HG02943 (cell line): ENCODE measurements at regions not wholly inside any gene's neighbourhood (a gene's known extent, or its start where the extent isn't known, plus 50 kb on each side); places are given as distances from the start of the nearest gene placed in this dataset.

Experiments used
- ATAC-seq: cut with Tn5 transposase; IDR thresholded peaks from one replicate; pipeline ENCODE4 v1.9.1; 2021; ENCODE audit warnings: mild to moderate bottlenecking, low read depth, moderate library complexity; ENCODE audit not compliant: unreplicated experiment

GRCh38 chr5:18023986-18024385 is 389.7 kb downstream of the TAF11L14 start:
- ATAC-seq: no peak

- no peak for ATAC-seq
Measured at GRCh38 chr5:18024542-18024941, 390.3 kb downstream of the TAF11L14 start.

DNA sequence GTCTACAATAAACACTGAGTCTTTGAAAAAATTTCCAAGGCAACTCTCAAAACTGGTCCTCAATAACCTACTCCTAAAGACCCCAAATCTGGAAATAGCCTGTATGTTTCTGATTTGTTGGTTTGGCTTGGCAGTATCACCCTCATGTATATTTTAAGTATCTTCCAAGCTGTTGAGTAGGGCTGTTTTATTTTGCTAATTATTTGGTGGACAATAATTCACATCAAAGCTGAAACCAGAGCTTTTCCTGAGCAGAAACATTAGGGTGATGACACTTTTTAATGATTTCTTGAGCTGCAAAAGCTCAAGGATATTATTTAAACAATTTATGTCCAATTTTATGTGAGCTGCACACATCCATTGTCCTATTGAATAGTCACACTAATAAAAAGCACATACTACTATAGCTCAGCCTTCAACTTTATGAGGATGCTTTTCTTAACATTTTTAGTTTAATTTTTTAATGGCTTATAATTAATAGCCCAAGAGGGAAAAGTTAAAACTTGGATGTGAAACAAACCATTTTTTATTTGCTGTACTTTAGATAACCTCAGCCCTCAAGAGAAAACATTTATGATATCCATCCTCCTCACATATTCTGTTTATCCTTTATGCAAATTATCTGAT is 393.1 kb downstream of the TAF11L14 start:
- no peak for ATAC-seq

- no peak for ATAC-seq
Measured at GRCh38 chr5:18028036-18028435, 393.8 kb downstream of the TAF11L14 start.

DNA sequence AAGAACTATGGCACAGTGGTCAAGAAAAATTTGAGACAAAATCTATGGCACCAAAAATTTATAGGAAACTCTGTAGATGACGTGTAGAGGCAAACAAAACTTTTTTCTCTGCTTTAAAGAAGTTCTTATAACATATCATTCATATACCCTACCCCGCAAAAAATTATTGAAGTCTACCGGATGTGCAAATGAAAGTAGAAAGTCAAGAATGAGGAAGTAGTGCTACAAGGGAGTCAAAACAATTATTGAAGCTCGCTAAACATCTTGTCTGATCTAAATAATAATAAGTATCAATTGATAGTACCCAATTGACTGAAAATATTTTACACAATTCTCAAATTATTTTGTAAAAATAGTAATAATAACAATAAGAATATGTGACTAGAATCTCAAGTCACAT is 398.5 kb downstream of the TAF11L14 start:
- ATAC-seq: no peak

DNA sequence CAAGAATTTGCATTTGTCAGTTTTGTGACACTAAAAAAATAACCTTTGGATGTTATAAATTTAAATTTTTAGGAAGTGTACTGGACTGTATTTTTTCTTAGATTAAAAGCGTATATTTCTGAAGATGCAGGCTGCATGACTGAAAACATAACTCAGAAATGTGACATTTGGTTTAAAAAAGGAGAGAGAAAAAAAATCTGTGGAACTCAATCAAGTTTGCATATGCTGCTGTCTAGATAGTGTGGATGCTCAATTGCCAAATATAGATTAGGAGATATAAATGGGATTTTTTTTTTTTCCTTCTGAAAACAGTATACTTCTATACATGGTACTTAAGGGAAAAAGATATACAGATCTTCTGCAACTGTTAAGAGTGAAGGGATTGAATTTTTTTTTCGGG is 402.3 kb downstream of the TAF11L14 start:
- ATAC-seq: no peak

GRCh38 chr5:18037718-18038117 is 403.5 kb downstream of the TAF11L14 start:
- no peak for ATAC-seq

DNA sequence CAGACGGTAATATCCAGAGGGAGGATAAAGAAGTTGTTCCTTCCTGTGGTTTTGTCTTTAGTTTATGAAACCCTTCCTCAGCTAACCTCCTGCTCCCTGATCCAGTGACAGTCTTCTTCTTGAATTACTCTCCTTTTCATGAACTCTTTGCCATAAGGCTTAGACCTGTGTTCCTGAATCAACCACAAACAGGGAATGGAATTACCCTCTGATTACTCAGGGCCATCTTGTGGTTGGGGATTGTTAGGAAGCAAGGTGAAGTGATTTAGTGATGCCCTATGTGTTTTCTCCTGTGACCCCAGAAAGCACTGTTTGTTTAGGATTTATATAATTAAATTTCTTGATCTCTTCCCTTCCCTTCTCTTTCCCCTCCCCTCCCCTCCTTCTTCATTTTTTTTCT is 409.1 kb downstream of the TAF11L14 start:
- no peak for ATAC-seq

DNA sequence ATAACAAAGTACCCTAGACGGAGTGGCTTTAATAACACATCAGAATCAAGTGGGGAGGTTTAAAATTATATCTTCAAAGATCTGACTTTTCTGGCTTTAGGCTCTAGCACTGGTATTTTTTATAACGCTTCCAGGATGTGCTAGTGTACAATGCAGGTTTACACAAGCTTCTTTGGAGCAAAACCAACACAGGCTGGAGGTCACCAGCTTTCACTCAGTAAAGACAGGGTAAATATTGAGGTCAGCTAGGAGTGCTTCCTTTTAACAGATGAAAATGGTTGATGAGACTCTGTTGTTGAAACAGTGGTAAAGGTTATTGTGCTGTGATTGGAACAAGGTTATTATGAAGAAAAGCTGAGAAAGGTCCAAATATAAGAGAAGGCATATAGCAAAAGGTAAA is 414.2 kb downstream of the TAF11L14 start:
- ATAC-seq: no peak

- no peak for ATAC-seq
Measured at GRCh38 chr5:18050345-18050744, 416.1 kb downstream of the TAF11L14 start.

GRCh38 chr5:18050776-18051175 is 416.5 kb downstream of the TAF11L14 start:
- ATAC-seq: no peak

- ATAC-seq: no peak
Measured at GRCh38 chr5:18051953-18052352, 417.7 kb downstream of the TAF11L14 start.

- no peak for ATAC-seq
Measured at GRCh38 chr5:18052569-18052968, 418.3 kb downstream of the TAF11L14 start.

DNA sequence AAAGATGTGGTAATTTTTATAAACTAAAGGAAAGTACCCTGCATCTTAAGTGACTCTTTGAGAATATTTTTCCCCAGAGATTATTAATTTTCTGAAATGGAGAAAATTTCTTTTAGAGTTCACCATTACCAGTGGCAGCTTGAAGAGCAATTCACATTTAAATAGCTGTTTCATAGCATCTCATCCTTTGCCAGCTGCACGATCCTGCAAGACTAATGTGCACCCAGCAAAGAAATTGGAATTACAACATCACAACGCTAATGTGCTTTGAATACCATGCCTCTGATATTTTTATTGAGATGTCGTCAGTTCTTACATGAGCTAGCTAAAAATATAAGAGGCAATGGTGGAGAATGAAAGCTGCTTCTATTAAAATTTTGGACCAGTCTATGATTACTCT is 423.5 kb downstream of the TAF11L14 start:
- ATAC-seq: no peak

DNA sequence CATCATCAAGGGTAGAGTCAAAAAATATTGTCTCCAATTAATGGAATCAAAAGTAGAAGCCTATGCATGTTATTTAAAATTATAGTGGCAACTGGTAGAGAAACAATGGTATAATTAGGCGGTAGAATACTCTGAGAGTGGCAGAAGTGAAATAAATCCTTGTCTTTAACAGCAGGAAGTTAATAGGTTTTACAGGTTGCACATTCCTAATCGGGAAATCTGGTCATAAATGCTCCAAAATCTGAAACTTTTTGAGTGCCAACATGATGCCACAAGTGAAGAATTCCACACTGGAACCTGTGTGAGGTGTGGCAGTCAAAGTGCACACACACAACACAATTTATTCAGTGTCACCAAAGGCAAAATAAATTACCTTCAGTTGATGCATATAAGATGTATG is 433.4 kb downstream of the TAF11L14 start:
- ATAC-seq: no peak

GRCh38 chr5:18068826-18069225 is 434.6 kb downstream of the TAF11L14 start:
- ATAC-seq: no peak

- no peak for ATAC-seq
Measured at GRCh38 chr5:18069790-18070189, 435.5 kb downstream of the TAF11L14 start.

GRCh38 chr5:18072600-18072999 is 438.3 kb downstream of the TAF11L14 start:
- ATAC-seq: no peak

GRCh38 chr5:18074961-18075360 is 440.7 kb downstream of the TAF11L14 start:
- no peak for ATAC-seq

GRCh38 chr5:18078157-18078556 is 443.9 kb downstream of the TAF11L14 start:
- no peak for ATAC-seq

DNA sequence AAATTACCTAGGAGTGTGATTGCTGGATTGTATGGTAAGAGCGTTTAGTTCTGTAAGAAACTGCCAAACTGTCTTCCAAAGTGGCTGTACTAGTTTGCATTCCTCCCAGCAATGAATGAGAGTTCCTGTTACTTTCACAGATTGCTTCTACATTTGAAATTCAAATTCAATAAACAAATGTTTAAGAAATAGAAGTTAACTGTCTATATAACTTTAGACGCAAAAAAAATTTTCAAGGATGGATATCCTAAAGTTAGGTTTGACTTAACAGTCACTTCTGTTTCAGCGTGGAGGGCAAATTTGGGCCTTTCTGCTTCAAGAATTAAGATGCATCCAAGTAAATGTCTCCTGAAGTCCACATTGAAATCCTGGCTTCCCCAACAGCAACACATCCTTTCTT is 445.6 kb downstream of the TAF11L14 start:
- ATAC-seq: no peak

- ATAC-seq: no peak
Measured at GRCh38 chr5:18088020-18088579, 453.8 kb downstream of the TAF11L14 start.

DNA sequence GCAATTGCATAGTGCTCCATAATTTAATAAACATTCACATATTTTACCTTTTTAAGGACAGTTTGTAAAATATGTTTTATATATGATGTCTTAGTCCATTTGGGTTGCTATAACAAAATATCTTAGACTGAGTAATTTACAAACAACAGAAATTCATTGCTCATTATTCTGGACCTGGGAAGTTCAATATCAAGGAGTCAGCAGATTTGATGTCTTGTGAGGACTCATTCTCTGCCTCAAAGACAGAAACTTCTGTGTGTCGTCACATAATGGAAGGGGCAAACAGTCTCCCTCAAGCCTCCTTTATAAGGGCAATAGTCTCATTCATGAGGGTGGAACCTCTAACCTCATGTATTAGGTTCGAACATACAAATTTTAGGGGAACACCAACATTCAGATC is 455.9 kb downstream of the TAF11L14 start:
- no peak for ATAC-seq
